Epithelial cell of esophagus (primary cell): ENCODE measurements at regions not wholly inside any gene's neighbourhood (a gene's known extent, or its start where the extent isn't known, plus 50 kb on each side); places are given as distances from the start of the nearest gene placed in this dataset.

Experiments
- DNase-seq: peaks from one replicate; pipeline ENCODE4 v3.0.0; 2010; ENCODE audit warnings: low read depth
- H3K4me3 ChIP-seq: 2 replicates; pipeline ENCODE4 v1.5.1; 2011; ENCODE audit warnings: mild to moderate bottlenecking, low read length, control low read depth
- CTCF ChIP-seq: IDR thresholded peaks from 2 replicates; pipeline ENCODE4 v1.5.1; 2011; ENCODE audit warnings: low read depth, mild to moderate bottlenecking, low read length, control low read depth, inconsistent platforms; ENCODE audit not compliant: insufficient read depth; ENCODE audit errors: missing control alignments

GRCh38 chr1:101185421-101185820 lies 51.4 kb upstream of the S1PR1 start:
- no peak for TF ChIP-seq CTCF
- no peak for DNase-seq

DNA sequence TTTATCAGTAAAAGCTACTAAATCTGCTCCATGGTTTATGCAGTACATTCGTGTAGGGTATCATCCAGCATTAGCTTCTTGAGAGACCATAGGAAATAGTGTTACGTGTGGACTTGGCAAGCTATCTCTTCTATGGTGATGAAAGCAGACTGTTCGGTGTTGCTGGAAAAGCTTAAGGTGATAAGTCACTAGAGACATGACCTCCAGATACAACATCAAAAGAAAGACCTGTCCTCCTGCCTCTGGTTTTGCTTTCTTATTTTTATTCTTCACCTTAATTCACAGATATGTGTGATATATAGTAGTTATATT lies 53.5 kb upstream of the S1PR1 start:
- DNase-seq = no peak
- no peak for TF ChIP-seq CTCF
- H3K4me3 ChIP-seq = no peak overlapping the region

More at GRCh38 chr1:101185421-101185820, 51.4 kb upstream of the S1PR1 start:
- no peak overlapping the region for H3K4me3 ChIP-seq

DNA sequence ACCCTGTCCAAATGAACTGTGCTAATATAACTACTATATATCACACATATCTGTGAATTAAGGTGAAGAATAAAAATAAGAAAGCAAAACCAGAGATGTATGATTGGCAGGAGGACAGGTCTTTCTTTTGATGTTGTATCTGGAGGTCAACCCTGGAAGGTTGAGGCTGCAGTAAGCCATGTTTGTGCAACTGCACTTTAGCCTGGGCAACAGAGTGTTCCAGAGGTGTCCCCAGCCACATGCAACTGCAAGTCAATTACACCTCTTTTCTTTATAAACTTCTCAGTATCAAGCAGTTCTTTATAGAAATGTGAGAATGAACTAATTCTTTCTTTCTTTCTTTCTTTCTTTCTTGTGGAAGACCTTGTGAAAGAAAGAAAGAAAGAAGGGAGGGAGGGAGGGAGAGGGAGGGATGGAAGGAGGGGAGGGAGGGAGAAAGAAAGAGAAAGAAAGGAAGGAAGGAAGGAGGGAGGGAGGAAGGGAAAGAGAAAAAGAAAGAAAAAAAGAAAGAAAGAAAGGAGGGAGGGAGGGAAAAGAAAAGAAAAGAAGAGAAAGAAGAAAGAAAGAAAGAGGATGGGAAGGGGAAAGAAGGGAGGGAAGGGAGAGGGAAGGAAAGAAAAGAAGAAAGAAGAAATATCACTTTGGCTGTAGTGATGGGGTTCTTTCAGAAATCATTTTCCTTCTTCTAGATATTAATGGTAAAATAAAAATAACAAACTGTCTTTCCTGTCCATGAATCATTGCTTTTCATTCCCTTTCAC lies 54.0 kb upstream of the S1PR1 start:
- no peak overlapping the region for H3K4me3 ChIP-seq
- no peak for TF ChIP-seq CTCF
- no peak for DNase-seq

GRCh38 chr1:101181930-101182329 lies 54.9 kb upstream of the S1PR1 start:
- DNase-seq = peak; percentile 42
- no peak overlapping the region for H3K4me3 ChIP-seq
- TF ChIP-seq CTCF = no peak

DNA sequence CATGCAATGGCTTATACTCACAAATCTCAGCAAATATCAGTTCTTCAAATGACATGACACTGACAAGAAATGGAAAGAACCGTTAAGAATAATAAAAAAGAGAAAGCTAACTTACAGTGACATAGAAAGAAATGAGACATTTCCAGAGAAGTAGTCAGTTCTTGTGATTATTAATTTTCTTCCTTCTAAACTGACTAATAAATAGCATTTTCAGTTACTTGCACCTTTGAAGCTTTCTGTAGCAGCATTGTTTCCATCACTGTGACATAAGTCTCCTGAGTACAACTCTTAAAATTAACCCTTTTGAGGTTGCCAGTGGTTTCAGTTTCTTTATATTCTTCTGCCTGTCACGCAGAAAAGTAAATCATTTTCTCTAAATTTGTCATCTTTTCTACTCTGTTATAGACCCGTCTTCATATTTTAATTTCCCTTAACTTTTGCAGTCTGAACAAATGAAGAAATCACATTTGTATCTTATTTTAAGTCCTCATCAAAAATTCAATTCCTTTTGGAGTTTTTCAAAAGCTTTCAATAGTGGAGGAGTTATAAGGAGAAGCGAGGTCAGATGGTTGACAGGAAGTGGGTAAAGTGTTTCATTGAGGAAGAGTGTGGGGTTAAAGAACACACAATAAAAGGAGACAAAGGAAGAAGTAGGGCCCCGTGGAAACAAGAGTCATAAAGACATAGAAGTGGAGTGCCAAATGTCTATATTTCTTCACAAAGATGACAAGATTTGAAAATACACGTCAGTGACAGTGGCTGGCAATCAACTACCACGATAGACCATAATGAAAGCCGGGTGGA lies 57.9 kb upstream of the S1PR1 start:
- no peak overlapping the region for H3K4me3 ChIP-seq
- TF ChIP-seq CTCF = no peak

GRCh38 chr1:101178341-101178687 lies 58.5 kb upstream of the S1PR1 start:
- DNase-seq = no peak
- H3K4me3 ChIP-seq = no peak overlapping the region
- no peak for TF ChIP-seq CTCF

More for the DNA sequence above, 57.9 kb upstream of the S1PR1 start:
- no peak for DNase-seq
